Smooth muscle cell (in vitro differentiated cells): ENCODE measurements at regions not wholly inside any gene's neighbourhood (a gene's known extent, or its start where the extent isn't known, plus 50 kb on each side); places are given as distances from the start of the nearest gene placed in this dataset.
A peak's percentile ranks its signal among the peaks of the same experiment; 100 is the strongest.

Source experiments
- DNase-seq: peaks from one replicate; lab custom pipeline; 2025; ENCODE audit not compliant: unreplicated experiment; lab: John Stamatoyannopoulos, UW
- H2AFZ ChIP-seq: fragments of 200-600 bp; sonication (generic); 2 replicates; pipeline ENCODE4 v1.6.0; 2016; ENCODE audit warnings: antibody characterized with exemption, low read depth, mild to moderate bottlenecking
- H3F3A ChIP-seq: fragments of 200-600 bp; sonication (generic); 2 replicates; pipeline ENCODE4 v1.6.0; 2017; ENCODE audit warnings: antibody characterized with exemption, low read depth
- H3K27ac ChIP-seq: fragments of 200-600 bp; sonication (generic); 2 replicates; pipeline ENCODE4 v1.5.1; 2016; ENCODE audit warnings: low read depth, mild to moderate bottlenecking
- H3K27me3 ChIP-seq: fragments of 200-600 bp; sonication (generic); 2 replicates; pipeline ENCODE4 v1.6.1; 2016; ENCODE audit warnings: low read depth, mild to moderate bottlenecking
- H3K36me3 ChIP-seq: fragments of 200-600 bp; sonication (generic); 2 replicates; pipeline ENCODE4 v1.5.1; 2016; ENCODE audit warnings: low read depth
- H3K4me1 ChIP-seq: fragments of 200-600 bp; sonication (generic); 2 replicates; pipeline ENCODE4 v1.5.1; 2016; ENCODE audit warnings: low read depth
- H3K4me2 ChIP-seq: fragments of 200-600 bp; sonication (generic); 2 replicates; pipeline ENCODE4 v1.6.0; 2016; ENCODE audit warnings: mild to moderate bottlenecking
- H3K4me3 ChIP-seq: fragments of 200-600 bp; sonication (generic); 2 replicates; pipeline ENCODE4 v1.5.1; 2016; ENCODE audit warnings: mild to moderate bottlenecking
- H3K79me2 ChIP-seq: fragments of 200-600 bp; sonication (generic); 2 replicates; pipeline ENCODE4 v1.6.0; 2016; ENCODE audit warnings: low read depth, mild to moderate bottlenecking
- H3K9ac ChIP-seq: fragments of 200-600 bp; sonication (generic); 2 replicates; pipeline ENCODE4 v1.6.0; 2016; ENCODE audit warnings: low read depth
- H3K9me3 ChIP-seq: fragments of 200-600 bp; sonication (generic); replicated peaks from 2 replicates; pipeline ENCODE4 v1.5.1; 2016; ENCODE audit warnings: low read depth
- H4K20me1 ChIP-seq: fragments of 200-600 bp; sonication (generic); 2 replicates; pipeline ENCODE4 v1.6.0; 2016; ENCODE audit warnings: low read depth
- CTCF ChIP-seq: fragments of 200-600 bp; sonication (generic); IDR thresholded peaks from 2 replicates; pipeline ENCODE4 v1.5.1; 2017; ENCODE audit warnings: borderline replicate concordance, mild to moderate bottlenecking, antibody characterized with exemption; ENCODE audit not compliant: insufficient read depth, poor library complexity, severe bottlenecking
- WGBS: methylation state at CpG from one replicate; pipeline ENCODE4 v1.1.7; 2016; ENCODE audit warnings: low lambda C conversion rate; 5-methylcytosine and 5-hydroxymethylcytosine counted together

DNA sequence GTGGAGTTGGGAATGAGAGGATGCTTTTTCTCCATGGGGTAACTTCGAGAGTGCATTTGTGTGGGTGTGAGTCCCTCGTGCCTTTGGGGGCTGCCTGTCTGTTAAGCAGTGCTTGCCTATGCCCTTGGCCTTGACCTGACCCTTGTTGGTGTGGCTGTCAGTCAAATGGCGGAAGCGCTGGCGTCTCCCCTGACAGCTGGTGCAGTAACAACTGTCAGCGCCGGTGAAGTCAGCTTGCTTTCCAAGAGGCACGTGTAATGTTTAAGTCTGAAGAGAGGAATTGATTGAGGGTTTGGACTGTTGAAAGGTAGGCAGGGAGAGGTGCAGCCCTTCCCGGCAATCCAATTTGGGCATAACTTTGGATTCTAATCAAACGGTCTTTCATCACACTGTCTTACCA, 211.3 kb downstream of the AACS start:
- Histone ChIP-seq H3F3A (no peaks in the 10 kb centered on the region), H3K9ac (no peak overlapping the region), H3K9me3 (no peaks in the 10 kb centered on the region), H3K36me3 (no peaks in the 10 kb centered on the region), H4K20me1 (no peaks in the 10 kb centered on the region), H3K79me2 (no peaks in the 10 kb centered on the region), H3K27me3 (no peaks in the 10 kb centered on the region), H2AFZ (no peak overlapping the region), H3K4me1 (peaks cover 10% of the 10 kb centered on the region), H3K4me2 (no peak overlapping the region), H3K27ac (no peak overlapping the region), H3K4me3 (no peak overlapping the region)
- WGBS, result 89% methylated on average over 10 of the region's 10 CpGs
- no peak for TF ChIP-seq CTCF
- DNase-seq, result no peak

DNA sequence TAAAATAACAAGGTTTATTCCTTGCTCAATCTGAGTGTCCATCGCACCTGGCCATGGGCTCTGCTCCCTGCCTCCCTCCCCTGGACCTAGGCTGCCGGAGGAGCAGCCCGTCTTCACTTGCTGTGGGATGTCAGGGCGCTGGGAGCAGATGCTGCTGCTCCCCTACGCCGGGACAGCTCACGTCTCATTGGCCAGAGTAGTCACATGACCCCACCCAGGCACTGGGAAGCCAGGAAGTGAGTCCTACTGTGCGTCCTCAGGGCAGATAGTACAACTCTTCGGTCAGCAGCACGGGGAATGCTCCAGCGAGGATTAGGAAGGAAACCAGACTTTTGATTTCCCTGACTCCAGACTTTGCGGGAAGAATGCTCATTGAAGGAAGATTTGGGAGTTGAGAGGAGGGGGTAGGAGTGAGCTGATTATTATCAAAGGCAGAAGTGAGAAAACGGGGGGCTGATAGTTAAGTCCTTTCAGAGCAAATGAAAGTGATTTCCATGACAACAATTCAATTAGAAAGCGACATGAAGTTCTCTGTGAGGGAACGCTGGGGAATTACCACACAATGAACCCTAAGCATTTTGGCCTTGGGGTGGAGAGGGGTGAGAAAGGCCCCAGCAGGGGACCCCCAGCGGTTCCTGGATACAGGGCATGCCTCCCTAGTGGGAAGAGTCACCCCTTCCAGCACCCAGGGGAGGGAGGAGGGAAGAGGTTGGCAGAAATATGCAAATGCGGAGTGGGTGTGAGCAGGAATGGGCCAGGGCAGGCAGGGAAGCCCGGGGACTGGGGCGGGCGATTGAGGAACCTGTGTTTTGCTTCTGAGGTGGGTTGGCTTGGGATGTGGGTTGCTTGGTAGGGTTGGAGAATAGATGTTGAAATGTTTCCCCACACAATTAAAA, 215.5 kb downstream of the AACS start:
- no peaks in the 10 kb centered on the region for H3K79me2 ChIP-seq
- no peak overlapping the region for H3K9ac ChIP-seq
- no peak for TF ChIP-seq CTCF
- H3K27ac ChIP-seq, result no peak overlapping the region
- peak overlapping the region; percentile 10 for H3K4me3 ChIP-seq
- H3K4me1 ChIP-seq, result peaks cover 10% of the 10 kb centered on the region
- no peaks in the 10 kb centered on the region for H4K20me1 ChIP-seq
- H3K27me3 ChIP-seq, result no peaks in the 10 kb centered on the region
- H3K36me3 ChIP-seq, result no peaks in the 10 kb centered on the region
- H3K9me3 ChIP-seq, result no peaks in the 10 kb centered on the region
- DNase-seq, result no peak
- no peaks in the 10 kb centered on the region for H3F3A ChIP-seq
- WGBS, result 19% methylated on average over 20 of the region's 20 CpGs
- H3K4me2 ChIP-seq, result peak overlapping the region; percentile 61
- peak overlapping the region; percentile 75 for H2AFZ ChIP-seq

DNA sequence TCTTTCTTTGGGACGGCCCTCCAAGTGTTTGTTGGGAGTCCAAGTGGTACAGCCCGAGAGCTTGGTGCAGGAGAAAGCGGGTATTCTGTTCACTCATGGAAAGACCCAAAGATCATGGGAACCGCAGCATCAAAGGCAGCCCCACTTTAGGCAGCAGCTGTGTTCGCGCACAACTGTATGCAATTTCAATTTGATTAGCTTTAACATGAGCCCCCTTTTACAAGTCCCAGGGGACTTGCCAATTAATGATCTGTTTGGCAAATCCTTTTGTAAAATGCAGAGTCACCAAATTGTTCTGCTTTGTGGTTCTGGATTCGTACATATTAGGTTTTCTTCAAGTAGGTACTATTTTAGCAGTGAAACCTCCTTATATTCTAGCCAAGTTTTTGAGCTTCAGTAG, 217.7 kb downstream of the AACS start:
- Histone ChIP-seq H3F3A (no peaks in the 10 kb centered on the region), H3K4me1 (peaks cover 10% of the 10 kb centered on the region), H3K27me3 (no peaks in the 10 kb centered on the region), H3K4me3 (no peak overlapping the region), H3K9me3 (no peaks in the 10 kb centered on the region), H3K9ac (no peak overlapping the region), H3K27ac (no peak overlapping the region), H3K36me3 (no peaks in the 10 kb centered on the region), H3K4me2 (no peak overlapping the region), H2AFZ (no peak overlapping the region), H4K20me1 (no peaks in the 10 kb centered on the region), H3K79me2 (no peaks in the 10 kb centered on the region)
- TF ChIP-seq CTCF, result no peak
- 92% methylated on average over 7 of the region's 7 CpGs for WGBS
- no peak for DNase-seq

GRCh38 chr12:125283521-125283920, 218.3 kb downstream of the AACS start:
- TF ChIP-seq CTCF, result no peak
- Histone ChIP-seq H3K79me2 (no peaks in the 10 kb centered on the region), H3K27ac (no peak overlapping the region), H3K9ac (no peak overlapping the region), H3K9me3 (no peaks in the 10 kb centered on the region), H3K36me3 (no peaks in the 10 kb centered on the region), H3K4me2 (no peak overlapping the region), H2AFZ (no peak overlapping the region), H3F3A (no peaks in the 10 kb centered on the region), H3K4me3 (no peak overlapping the region), H3K4me1 (peaks cover 10% of the 10 kb centered on the region), H3K27me3 (no peaks in the 10 kb centered on the region), H4K20me1 (no peaks in the 10 kb centered on the region)
- no peak for DNase-seq
- 63% methylated on average over 9 of the region's 9 CpGs for WGBS
